HG02798 (cell line): ENCODE measurements at regions not wholly inside any gene's neighbourhood (a gene's known extent, or its start where the extent isn't known, plus 50 kb on each side); places are given as distances from the start of the nearest gene placed in this dataset.

ENCODE experiments used
- ATAC-seq: cut with Tn5 transposase; IDR thresholded peaks from one replicate; pipeline ENCODE4 v1.9.1; 2021; ENCODE audit warnings: mild to moderate bottlenecking; ENCODE audit not compliant: unreplicated experiment, poor library complexity

DNA sequence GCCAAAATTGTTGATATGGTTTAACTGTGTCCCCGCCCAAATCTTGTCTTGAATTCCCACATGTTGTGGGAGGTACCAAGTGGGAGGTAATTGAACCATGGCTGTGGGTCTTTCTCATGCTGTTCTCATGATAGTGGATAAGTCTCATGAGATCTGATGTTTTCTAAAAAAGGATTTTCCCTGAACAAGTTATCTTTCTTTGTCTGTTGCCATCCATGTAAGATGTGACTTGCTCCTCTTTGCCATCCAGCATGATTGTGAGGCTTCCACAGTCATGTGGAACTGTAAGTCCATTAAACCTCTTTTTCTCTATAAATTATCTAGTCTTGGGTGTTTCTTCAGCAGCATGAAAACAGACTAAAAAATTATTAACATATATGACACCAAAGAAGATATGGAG is 986.7 kb upstream of the MIR17HG start:
- ATAC-seq: no peak

DNA sequence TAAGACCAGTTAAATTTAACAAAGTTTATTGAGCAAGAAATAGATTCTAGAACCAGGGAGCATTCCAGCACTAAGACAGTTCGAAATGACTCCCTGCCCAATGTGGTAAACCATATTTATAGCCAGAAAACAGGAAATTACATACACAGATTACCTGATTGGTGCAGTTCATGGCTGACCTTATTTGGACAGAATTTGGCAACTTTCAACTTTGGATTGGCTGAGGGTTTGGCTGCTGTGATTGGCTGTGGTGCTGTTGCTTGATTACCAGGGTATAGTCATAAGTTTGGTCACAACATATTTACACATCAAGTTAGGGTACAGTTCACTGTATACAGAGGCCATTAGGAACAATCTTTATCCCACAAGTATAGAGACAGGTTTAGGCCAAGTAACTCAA is 984.8 kb upstream of the MIR17HG start:
- ATAC-seq: no peak

DNA sequence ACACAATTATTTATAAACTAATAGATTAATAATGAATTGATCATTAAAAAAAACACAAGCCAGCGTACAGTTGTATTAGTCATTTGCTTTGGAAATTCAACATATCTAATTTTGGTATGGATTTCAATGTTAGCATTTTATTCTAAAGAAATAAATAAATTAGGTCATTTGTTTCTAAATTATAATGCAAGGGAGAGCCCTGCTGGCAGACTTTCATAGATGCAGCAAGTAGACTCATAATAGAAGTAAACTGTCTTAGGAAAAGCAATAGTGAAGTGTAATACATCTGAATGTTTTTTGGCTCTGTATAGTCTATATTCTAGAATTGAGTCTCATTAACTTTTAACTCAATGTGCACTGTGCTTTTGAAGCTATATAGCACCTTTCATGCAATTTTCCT is 982.4 kb upstream of the MIR17HG start:
- no peak for ATAC-seq

DNA sequence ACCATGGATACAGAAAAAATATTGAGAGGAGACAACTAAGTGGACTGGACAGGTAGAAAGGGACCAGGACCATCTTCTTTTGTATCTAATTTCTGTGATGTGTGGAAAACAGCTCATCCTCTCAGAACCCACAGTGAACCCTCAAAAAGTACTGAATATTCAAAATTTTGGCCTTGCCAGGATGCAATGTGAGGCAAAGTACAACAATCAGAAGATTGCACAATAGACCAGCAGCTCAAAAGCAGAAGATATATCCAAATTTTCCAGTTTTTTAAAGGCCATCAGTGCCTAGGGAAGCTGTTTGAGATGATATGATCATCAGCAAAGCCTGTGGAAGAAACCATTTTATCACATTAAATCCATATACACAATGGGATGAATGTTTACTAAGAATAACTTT is 973.3 kb upstream of the MIR17HG start:
- no peak for ATAC-seq

DNA sequence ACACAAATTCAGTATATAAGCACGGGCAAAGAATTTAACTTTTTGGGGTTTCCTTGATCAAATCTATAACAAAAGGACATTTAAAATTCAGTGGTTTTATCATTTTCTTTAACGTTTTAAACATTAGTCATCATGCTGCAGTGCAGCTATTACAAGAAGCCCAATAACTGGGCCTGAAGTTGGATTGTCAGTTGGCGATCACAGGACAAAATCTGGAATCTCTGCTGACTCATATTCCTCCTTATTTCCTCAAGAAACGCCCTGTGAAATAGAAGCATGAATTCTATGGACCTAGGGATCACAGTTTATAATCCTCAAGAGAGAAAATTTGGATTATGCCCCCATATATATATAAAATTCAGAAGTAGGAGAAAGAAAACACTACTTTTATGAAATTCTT is 971.6 kb upstream of the MIR17HG start:
- ATAC-seq: no peak

DNA sequence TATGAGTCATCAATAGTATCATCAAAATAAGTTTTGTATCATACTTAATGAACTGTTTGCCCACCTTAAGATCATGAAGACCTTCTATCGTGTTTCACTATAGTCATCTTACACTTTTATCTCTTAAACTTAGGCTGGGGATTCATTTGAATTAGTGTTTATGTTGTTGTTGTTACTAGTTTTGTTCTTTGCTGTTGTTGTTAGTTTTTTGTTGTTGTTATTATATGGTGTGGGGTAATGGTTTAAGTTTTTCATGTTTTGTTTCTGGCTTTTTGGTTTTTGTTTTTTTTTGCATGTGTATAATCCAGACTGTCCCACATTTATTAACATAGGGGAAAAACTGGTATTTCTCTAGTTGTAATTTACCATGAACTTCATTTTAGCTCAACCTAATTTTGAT is 965.1 kb upstream of the MIR17HG start:
- ATAC-seq: no peak

DNA sequence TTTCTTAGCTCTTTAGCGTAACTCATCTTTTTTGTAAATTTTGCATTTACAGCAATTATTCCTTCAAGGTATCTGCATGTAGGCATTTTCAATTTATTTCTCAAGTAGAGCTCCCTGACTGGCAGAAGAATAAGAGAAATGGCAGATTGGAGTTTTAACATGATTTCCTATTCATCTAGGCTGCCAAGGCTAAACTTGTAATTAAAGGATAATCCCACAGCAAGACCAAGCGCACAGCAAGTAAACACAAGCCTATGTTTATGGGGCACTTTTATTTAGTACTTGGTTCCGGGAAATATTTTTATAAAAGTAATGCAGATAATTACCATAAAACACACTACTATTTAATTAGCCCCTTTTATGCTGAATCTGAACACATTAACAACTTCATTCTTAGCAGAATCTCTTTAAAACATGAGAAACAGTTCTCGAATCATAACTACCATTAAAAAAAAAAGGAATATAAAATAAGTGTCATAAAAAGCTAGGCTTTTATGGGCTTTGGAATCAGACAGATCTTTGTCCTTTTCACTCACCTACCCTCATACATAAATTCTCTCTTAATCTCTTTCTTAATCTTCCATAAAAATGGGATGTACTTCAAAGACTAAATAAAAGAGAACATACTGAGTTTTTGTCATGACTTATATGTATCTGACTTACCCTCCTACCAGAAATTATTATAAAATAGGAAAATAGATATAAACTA is 961.6 kb upstream of the MIR17HG start:
- no peak for ATAC-seq

DNA sequence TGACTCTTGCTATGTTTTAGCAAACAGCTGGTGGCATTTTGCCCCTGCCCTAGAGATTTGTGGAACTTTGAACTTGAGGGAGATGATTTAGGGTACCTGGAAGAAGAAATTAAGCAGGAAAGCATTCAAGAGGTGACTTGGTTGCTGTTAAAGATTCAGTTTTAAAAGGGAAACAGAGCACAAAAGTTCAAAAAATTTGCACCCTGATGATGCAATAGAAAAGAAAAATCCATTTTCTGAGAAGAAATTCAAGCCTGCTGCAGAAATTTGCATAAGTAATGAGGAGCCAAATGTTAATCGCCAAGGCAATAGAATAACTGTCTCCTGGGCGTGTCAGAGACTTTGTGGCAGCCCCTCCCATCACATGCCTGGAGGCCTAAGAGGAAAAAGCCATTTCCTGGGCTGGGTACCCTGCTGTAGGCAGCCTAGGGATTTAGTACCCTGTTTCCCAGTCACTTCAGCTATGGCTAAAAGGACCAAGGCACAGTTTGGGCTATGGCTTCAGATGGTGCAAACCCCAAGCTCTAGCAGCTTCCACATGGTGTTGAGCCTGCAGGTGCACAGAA is 958.5 kb upstream of the MIR17HG start:
- ATAC-seq: no peak

DNA sequence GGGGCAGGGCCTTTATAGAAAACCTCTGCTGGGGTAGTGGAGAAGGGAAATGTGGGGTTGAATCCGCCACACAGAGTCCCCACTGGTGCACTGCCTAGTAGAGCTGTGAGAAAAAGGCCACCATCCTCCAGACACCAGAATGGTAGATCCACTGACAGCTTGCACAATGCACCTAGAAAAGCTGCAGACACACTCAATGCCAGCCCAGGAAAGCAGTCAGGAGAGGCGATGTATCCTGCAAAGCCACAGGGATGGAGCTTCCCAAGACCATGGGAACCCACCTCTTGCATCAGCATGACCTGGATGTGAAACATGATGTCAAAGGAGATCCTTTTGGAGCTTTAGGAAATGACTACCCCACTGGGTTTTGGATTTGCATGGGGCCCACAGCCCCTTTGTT is 958.0 kb upstream of the MIR17HG start:
- ATAC-seq: no peak

DNA sequence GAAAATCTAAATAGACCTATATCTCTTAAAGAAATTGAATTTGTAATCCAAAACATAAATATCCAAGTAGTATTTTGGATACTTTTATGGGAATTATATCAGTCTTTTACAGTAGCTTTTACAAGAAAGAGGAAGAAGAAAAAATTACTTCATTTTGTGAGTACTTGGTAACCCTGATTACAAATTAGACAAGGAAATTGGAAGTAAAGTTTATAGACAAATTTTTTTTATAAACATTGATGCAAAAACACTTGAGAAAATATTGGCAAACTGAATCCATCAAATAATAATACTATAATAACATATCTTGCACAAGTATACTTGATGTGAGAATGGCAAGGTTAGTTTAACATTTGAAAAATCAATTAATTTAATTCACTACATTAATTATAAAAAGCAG is 954.1 kb upstream of the MIR17HG start:
- no peak for ATAC-seq

DNA sequence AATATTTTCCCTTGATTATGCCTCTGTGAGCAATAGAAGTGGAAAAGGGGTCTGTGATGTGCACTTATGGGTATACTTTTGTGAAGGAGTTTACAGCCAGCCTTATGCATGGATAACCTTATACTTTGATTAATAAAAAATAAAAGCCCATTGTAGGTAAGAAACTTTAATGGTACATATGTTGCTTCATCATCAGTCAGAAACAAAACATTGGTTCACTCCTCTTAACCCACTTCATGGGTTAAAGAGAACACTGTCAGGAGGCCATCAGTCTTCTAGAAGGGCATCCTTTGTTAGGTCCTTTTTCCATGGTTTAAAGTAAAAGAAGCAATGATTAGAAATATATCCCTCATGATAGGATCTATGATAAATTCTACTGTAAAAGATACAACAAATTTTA is 952.1 kb upstream of the MIR17HG start:
- no peak for ATAC-seq

DNA sequence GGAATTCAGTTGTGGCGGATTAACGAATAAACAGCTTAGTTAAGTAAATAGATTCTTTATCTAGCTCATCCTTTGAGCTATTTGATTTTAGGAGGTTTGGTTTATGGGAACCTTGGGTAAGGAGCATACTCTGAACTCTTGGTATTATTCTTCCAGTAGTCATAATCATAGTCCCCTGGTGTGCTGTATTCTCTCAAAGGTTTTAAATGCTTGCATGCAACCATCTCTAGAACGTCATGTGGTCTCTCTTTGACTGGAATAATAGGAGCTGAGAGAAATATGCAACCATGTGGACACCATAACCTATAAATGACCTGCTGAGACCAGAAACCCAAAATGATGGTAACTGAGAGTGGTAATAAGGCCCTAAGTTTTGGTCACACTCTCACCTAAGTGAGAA is 951.6 kb upstream of the MIR17HG start:
- ATAC-seq: no peak

DNA sequence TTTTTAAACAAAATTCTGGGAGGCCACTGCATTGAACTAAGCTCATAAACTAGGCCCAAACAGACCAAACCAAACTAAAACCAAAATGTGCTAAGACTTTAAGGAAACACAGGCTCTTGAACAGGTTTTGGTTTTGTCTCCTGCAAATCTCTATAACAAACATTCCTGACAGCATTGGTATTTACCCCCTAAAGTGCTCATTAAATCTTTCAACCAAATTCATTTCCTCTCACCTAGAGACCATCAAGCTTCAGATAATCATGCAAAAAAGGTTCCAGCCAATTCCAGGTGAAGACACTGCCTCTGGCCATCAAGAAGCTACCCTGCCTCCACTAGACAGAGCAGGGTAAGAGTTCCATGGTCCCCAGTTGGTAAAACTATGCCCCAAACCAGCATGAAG is 951.2 kb upstream of the MIR17HG start:
- no peak for ATAC-seq

DNA sequence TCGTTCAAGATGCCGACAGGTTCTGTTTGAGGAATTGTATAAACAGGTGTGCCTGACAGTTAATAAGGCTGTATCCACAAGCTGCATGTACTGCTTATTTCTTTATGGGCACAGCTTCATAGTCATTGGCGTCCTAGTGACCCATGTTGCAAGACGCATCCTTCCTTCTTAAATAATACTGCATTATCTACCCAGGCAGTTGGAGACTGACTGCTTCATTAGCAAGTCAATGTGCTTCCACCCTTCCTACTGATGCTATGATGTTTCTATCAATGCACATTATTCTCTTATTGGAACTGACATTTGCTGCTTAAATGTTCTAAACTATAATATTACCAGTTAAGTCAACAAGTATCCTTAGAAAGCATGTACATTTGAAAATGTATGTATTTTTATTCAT is 950.0 kb upstream of the MIR17HG start:
- no peak for ATAC-seq

DNA sequence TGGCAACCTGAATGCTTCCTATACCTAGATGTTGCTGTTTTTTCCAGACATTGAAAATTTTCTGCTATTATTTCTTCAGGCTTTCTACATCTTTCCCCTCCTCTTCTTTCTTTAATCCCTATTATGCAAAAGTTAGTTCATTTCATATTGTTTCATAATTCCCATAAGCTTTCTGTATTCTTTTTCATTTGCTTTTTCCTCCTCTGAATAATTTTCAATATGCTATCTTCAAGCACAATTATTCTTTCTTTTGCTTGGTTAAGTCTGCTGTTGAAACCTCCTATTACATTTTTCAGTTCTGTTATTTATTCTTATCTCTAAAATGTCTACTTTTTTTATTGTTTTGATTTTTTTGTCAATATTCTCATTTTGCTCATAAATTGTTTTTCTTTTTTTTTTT is 947.1 kb upstream of the MIR17HG start:
- ATAC-seq: no peak

DNA sequence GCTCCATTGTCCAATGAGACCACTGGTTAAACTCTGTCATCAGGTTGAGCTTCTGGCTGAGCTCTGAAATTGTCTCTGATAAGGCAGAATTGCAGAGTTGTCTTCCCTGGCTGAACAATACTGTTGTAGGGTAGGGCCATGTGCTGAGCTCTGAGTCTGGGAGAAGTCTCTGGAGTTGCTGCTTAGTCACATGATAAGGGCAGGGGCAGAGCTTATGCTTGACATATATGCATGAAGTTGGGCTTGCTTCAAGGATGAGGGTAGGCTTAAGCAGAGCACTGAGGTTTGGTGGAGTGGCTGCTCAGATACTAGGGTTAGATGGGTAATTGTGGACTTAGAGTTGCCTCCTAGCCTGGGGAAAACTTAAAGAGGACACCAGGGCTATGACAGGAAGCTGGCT is 946.3 kb upstream of the MIR17HG start:
- no peak for ATAC-seq

DNA sequence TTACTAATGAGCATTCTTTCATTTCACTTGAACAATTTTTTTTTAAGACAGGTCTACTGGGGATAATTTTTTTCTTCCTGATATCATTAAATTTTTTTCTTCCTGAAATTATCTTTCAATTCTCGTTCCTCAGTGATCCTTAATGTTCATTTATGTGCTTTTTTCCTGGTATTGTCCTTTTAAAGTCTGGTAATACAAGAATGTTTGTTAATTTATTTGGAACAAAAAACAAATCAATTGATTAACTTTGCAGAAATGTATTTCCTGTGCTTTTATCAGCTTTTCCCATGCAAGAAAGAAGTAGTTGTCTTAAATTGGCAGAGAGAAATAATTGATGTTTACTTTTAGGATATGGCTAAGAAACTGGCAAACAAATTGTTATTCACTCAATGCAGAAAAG is 945.4 kb upstream of the MIR17HG start:
- no peak for ATAC-seq

DNA sequence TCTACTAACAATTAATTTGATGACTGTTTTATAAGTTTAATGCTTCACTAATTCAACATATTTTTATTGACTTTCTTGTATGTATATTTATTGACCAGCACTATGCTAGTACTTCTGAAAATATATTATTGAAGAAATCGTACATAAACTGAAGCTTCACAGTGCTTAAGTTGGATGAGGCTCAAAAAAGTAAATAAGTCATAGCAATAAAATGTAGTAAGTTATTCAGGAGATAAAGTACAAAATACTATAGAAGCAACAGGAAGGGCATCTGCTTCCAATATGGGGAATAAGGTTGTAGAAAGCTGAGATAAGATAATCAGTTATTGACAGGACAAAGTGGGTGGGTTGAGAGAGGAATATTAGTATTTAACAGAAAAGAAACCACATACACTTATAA is 944.9 kb upstream of the MIR17HG start:
- ATAC-seq: no peak

DNA sequence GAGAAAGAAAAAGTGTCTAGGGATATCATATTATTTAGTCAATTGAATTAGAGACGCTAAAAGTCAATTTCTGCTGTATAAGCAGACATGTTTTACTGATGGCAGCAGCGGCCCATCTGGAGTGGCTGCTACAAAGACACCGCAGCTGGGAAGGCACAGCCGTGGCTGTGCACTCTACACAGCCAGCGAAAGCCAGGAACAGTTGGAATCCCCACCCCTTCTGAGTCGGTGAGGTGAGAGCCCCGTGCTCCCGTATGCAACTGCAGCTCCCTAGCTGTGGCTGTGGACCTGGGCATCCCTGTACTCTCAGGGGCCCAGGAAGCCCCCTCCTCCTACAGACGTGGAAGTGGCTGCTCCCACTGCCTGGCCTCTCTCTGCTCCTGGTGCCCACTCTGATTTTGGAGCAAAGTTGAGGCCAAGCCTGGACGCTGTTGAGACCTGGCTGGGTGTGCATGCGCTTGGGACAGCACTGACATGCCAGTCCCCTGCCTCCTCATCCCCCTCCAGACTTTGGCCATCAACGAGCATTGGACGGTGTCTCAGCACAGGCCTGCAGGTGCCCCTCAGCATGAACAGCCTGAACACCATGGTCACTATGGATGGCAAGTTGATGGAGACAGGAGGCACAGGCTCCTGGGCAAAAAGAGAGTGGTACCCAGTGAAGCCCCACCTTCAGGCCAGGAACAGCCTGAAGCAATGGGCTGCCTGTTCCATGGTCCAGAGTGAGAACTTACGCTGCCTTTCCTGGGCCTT is 944.0 kb upstream of the MIR17HG start:
- ATAC-seq: no peak

DNA sequence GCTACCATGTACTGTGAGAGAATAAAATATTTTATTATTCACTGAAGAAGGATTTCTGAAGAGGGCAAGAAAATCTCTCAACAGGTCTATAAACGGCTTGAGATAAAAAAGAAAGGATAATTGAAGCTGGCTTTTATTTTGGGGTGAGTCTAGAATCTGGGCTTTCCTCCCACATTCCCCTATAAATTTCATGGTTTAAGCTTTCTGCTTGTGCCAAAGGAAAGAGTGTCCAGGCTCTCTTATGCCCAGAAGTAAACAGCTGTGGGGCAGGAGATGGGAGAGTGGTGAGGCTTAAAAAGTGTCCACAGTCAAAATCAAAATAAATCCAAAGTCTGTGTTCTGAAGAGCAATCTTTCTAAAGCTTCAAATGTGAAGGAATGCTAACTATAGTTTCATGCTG is 942.2 kb upstream of the MIR17HG start:
- no peak for ATAC-seq

DNA sequence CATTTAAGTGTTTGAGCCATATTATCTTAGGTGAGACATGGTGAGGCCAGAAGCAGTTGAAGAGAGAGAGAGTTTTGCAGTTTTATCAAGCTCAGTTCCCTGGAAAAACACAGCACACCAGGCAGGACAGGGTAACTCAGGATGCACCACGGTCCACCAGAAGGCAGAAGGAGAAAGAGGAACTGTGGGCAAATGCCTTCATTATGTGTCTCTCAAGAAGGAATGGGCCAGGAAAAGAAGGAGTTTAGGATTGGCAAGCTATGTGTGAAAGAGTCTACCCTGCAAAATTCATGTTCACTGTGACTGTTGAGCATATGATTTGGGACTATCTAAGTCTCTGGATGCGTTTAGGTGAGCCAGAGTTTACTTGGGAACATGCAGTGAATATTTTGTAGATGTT is 934.5 kb upstream of the MIR17HG start:
- ATAC-seq: no peak

DNA sequence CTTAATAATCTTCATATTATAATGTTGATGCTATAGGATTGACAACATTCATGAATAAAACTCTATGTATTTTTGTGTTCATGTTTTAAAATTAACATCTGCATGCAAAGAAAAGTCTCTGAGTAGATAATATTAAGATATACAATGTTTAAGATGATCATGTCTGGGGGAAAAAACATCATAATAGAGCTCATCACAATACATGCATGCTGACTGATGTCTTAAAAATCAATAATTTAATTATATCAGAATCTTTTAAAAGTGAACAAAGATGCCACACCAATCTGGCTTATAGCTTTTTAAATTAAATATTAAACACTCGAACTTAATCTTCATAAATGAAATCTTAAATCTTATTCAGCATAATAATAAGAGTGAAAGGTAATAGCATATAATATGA is 933.9 kb upstream of the MIR17HG start:
- ATAC-seq: no peak
